ENCODE measurements at regions not wholly inside any gene's neighbourhood (a gene's known extent, or its start where the extent isn't known, plus 50 kb on each side); places are given as distances from the start of the nearest gene placed in this dataset.

DNA sequence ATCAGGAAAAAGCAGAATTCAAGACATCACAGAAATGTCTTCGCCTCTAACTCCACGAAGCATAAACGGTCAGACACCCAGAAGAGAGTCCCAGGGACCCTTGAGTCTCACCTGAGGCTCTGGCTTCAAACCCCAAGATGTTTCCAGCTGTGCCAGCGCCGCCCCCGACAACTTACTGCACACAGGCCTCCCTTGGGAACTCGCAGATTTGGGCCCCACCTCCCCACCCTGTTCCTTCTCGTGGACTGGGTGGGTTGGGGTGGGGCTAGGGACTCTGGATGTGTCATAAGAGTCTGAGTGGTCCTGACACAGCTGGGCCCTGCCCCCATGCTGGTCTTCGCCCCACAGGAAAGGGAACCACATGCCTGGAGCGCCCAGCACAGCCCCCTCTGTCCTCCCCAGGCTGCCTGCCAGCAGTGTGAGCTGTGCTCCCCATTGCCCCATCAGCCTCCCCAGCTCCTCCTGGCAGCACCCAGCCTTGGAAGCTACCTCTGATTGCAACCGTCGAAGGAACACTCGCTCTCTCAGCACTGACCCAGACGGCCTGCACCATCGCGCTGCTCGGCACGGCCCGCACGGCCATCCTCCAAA is 147.5 kb downstream of the CRYBB2 start:
- no peak for DNase-seq (ENCODE audit: low spot score)

DNA sequence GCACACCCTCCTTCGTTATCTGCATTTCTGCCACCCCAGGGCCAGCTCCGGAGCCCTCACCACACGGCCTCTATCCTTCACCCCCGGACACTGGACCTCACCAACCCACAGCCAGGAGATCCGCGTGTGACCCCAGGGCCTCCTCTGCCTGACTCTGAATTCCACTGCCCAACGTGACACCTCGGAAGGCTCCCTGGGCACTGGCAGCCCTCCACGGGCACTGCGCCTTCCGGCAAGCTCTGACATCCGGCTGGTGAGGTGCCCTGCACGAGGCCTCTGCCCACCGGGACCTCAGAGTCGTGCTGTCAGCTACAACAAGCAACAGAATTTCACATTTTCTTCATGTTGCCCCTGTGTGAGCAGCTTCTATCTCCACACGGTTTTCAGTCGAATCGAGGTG is 148.3 kb downstream of the CRYBB2 start:
- DNase-seq (ENCODE audit: low spot score): no peak

DNA sequence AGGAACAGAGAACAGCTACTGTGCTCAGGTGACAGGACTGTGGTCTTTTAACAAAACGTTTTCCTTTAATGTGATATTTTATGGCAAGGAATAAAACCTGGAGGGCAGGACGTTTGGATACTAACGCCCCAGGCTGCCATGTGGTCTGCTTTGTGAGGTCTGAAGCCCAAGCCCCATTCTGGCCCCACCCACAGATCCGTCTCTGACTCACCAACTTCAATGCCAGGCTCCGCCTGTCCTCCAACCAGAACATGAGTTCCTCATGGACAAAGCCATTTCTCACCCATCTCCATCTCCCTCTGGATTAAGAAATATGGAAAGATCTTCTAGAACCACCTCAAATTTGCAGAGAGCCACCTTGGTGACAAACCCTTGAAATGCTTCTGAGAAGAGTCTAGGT is 148.8 kb downstream of the CRYBB2 start:
- no peak for DNase-seq (ENCODE audit: low spot score)

DNA sequence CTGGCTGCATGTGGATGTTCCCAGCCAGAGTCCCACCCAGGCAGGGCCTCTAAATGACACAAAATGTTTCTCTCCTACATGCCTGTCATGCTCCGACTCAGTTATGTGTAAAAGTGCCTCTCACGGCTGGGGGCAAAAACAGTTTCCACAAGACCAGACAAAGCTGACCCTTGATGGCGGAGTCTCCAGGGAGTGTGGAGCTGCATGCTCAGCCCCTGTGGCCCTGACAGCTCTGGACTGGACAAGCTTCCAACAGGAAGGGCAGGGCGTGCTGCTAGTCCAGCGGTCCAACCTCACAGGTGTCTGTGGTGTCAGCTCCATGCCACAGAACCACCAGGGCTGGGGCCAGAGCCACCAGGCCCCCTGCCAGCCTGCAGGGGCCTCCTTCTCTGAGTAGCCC is 149.6 kb downstream of the CRYBB2 start:
- DNase-seq (ENCODE audit: low spot score): no peak

DNA sequence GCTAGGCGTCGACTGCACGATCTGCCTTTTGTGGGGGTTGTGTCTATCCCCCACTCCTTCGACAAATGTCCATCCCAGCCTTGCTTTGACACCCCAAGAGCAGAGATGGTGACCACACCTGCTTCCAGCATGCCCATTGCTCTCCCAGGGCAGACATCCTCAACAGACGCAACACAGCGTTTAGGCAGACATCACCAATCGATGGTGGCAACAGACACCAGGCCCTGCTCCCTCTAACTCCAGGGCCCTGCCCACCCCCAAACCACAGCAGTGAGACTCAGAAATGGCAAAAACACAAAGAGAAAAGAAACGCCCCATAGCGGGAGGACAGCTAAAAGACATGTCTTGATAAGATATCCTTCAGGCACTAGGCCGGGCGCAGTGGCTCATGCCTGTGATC is 150.9 kb downstream of the CRYBB2 start:
- no peak for DNase-seq (ENCODE audit: low spot score)

GRCh38 chr22:25372000-25372595 is 152.7 kb downstream of the CRYBB2 start:
- DNase-seq (ENCODE audit: low spot score): no peak

GRCh38 chr22:25373961-25374360 is 154.5 kb downstream of the CRYBB2 start:
- no peak for DNase-seq (ENCODE audit: low spot score)

DNA sequence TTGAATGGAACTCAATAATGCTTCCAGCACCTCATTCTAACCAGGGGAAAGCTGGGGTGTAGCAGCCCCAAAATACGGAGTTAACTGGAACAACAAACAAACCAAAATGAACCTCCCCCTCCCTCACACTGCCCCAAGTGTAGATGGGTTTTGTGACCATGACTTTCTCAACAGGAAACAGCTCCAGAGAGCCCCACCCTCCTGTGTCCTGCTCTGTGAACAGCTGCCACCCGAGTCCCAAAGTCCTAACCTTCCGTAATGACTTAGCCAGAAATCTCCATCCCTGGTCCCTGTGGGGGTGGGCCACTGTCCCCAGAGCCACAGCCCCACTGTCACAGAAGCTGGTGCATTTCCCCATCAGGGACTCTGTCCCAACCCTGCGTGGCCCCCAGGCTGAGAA is 155.4 kb downstream of the CRYBB2 start:
- no peak for DNase-seq (ENCODE audit: low spot score)

GRCh38 chr22:25375683-25376082 is 156.2 kb downstream of the CRYBB2 start:
- no peak for DNase-seq (ENCODE audit: low spot score)

DNA sequence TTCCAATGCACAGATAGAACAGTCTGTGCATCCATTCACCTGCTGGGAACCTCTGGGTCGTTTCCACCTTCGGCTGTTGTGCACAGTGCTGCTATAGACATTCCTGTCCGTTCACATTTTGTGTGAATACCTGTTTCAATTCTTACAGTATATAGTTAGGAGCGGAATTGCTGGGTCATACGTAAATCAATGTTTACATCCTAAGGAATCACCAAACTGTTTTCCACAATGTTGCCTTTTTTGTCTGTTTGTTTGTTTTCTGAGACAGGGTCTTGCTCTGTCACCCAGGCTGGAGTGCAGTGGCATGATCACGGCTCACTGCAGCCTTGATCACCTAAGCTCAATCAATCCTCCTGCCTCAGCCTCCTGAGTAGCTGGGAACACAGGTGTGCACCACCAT is 158.3 kb downstream of the CRYBB2 start:
- no peak for DNase-seq (ENCODE audit: low spot score)

GRCh38 chr22:25380122-25380747 is 160.8 kb downstream of the CRYBB2 start:
- no peak for DNase-seq (ENCODE audit: low spot score)

DNA sequence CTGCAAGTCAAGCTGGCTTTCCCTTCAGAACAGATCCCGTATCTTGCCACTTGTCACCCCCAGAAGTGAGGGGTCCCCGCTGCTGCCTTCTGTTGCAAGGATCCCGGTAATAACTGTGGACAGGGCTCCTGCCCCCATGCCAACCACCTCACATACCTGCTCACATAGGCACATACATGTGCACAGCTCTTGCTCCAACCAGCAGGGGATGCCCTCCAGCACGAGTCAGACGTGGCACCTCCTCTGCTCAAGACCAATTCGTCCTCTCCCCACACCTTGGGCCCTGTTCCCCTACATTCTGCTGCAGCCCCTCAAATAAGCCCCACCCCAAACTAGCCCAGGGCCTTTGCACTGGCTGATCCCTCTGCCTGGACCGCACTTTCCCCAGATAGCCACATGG is 163.3 kb downstream of the CRYBB2 start:
- no peak for DNase-seq (ENCODE audit: low spot score)

DNA sequence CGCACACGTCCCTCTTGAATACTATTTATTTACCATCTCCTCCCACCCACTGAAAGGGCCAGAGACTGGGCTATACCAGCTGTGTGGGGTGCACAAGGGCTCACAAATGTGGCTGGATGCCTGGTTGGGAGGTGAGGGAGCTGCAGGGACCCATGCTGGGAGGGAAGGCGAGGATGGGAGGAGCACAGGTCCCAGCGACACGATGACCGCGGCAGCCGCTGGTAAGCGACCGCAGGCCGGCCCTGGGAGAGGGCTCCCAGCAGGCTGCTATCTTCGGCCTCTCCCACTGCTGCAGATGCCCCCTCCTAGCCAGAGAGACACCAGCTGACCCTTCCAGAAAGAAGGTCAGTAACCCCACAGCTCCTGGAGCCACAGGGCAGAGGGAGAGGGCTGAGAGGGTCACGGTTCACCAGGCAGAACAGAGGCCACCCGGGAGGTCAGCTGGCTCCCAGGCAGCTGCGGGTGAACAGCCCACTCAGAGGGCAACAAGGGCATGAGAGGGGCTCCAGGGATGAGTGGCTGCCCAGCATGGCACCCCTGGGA is 163.9 kb downstream of the CRYBB2 start:
- no peak for DNase-seq (ENCODE audit: low spot score)

DNA sequence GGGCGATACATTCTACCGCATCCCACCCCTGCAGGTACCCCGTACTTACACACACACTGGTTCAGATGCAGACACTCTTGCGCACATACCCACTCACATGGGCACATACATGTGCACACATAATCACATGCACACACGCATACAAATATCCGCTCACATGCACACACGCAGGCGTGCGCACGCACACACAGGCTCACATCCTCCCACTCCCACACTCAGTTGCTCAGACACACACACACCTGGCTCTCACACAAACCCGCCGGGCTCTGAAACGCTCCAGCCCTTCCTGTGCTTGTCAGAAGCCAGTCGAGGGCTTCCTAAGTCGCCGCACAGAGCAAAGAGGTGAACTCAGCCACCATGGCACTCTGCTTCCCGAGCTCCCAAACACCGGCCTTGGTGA is 164.5 kb downstream of the CRYBB2 start:
- DNase-seq (ENCODE audit: low spot score): no peak

- no peak for DNase-seq (ENCODE audit: low spot score)
These were observed 167.1 kb downstream of the CRYBB2 start for GRCh38 chr22:25386538-25386884.

DNA sequence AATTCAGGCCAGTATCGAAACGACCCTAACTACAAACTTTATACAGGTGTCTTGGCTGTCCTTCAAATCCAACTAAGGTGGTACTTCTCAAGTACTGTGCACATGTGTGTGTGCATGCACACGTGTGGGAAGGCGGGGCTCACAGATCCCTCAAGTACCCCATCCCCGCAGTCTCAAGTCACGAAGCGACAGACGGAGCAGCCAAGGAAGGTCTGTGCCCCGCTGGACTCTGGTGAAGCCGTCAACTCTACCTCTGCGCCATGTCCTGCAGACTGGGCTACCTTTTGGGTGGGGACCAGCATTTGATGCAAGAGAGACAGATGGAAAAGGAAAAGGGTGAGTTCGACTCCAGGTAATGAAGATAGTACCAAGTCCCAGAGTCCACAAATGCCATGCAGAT is 169.0 kb downstream of the CRYBB2 start:
- DNase-seq (ENCODE audit: low spot score): no peak

- DNase-seq (ENCODE audit: low spot score): no peak
These were observed 169.6 kb downstream of the CRYBB2 start for GRCh38 chr22:25388866-25389540.

GRCh38 chr22:25389541-25389919 is 170.1 kb downstream of the CRYBB2 start:
- no peak for DNase-seq (ENCODE audit: low spot score)

DNA sequence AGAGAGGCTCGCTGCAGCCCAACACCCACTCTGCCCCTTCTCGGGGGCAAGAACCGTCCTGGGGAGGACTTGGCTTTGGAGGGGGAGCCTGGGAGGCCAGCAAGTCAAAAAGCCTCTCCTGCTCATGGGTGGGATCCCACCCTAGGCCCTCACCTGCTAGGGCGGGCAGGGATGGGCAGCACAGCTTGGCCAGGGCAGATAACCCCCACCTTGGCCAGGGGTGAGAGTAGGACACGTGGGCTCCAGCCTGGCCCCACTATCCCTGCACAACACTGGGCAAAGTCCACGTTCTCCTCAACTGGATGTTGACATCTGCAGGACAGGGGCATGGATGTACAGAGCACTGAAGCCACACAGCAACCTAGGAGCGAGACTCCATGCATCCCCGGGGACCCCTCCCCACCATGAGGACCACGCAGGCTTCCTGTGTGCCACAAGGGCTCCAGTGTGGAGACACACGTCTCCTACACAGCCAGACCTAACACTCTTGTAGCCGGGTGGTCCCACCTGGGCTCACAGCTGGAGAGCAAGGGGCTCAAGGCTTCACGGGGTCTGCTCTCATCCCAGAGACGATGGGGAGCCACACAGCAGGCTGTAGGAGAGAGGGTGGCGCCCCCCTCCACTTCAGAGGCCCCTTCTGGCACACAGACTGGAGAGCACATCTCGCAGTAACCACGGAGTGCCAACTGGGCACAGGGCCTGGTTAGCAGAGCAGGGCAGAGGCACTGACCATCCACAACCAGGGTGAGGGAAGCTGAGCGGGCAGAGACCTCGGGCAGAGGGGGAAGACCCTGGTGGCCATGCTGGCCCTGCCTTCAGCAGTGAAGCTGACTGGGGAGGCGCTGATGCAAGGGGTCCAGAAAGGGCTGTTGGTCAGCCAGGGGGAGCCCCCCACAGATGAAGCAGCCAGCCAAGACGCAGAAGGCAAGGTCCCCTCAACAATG is 171.1 kb downstream of the CRYBB2 start:
- no peak for DNase-seq (ENCODE audit: low spot score)

DNA sequence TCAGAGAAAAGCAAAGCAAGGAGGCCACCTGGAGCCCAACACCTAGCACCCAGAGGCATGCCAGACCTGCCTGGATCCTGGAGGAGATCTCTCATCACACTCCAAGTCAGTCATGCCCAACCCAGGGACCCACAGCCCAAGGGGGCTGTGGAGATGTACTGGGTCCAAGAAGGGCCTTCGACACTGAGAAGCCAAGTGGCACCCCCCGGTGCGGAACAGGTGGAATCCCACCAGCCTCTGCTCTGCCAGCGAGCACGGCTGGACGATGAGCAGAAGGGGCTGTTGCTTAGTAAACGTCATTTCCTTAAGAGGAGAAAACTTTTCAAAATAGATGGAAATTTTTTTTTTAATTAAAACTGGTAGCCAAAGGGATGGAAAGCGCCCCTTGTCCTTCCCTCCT is 171.9 kb upstream of the GRK3 start:
- no peak for DNase-seq (ENCODE audit: low spot score)

DNA sequence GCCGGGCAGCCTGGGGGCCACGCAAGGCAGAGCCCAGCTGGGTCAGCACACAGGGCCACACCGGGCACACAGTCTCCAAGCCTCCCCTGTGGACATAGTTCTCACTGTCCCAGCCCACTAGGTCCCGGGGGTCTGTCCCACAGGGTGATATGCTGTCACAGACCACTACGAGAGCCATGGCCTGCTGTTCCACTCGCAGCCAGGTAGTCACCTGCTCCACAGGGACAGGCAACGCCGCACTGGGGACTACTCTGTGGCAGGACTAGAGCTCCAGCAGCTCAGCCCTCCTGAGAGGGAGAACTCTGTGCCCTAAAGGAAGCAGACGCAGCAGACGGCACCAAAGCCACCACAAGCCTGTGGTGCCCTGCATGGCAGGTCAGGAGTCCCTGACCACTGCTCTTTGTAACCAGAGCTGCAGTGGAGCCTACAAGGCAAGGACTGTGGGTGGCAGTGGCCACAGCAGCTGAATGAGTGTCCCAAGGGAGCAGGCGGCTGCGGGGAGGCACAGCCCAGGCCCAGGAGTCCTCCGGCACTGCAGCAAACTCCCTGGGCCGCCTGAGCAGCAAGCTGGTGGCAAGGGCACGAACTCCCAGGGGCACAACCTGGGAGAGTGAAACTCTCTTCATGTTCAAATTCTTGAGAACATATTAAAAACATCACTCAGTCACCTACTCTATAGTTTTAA is 171.2 kb upstream of the GRK3 start:
- DNase-seq (ENCODE audit: low spot score): no peak

DNA sequence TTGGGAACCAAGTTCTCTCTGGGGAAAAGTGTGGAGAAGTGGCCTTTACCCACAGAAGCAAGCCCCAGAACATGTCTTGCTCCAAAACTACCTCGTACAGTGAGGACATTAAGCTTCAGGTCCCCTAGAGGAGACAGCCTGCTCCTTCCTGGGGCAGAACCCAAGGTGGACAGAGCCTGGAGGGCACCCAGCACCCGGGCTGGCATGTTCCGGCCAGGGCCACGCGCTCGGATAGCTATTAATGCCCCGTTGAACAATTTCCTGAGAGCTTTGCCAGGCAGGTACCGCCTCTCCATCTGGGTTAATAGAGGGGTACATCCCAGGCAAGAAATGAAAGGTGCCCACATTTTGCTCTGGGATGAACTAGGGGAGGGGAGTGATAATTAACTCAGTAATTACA is 169.0 kb upstream of the GRK3 start:
- DNase-seq (ENCODE audit: low spot score): no peak

Data from hematopoietic multipotent progenitor cell treated with erythropoietin and hydrocortisone succinate and interleukin-3 and kit ligand, for 15 days (in vitro differentiated cells).